ENCODE measurements at regions not wholly inside any gene's neighbourhood (a gene's known extent, or its start where the extent isn't known, plus 50 kb on each side); places are given as distances from the start of the nearest gene placed in this dataset.

- TF ChIP-seq CTCF (IDR thresholded peaks at IDR 0.05; ENCODE audit: extremely low read depth, missing control alignments) = no peak
- DNase-seq (ENCODE audit: low spot score) = no peak
Observed at GRCh38 chr5:133664422-133664821, 52.1 kb upstream of the FSTL4 start.

GRCh38 chr5:133663397-133664054, 51.2 kb upstream of the FSTL4 start:
- no peak for TF ChIP-seq CTCF (IDR thresholded peaks at IDR 0.05; ENCODE audit: extremely low read depth, missing control alignments)
- no peak for DNase-seq (ENCODE audit: low spot score)

- TF ChIP-seq CTCF (IDR thresholded peaks at IDR 0.05; ENCODE audit: extremely low read depth, missing control alignments) = no peak
Observed at GRCh38 chr5:133662578-133662977, 50.2 kb upstream of the FSTL4 start.

More at GRCh38 chr5:133662578-133662977, 50.2 kb upstream of the FSTL4 start:
- DNase-seq (ENCODE audit: low spot score) = no peak

All from GM20000 (cell line).